ENCODE measurements at regions not wholly inside any gene's neighbourhood (a gene's known extent, or its start where the extent isn't known, plus 50 kb on each side); places are given as distances from the start of the nearest gene placed in this dataset.

DNA sequence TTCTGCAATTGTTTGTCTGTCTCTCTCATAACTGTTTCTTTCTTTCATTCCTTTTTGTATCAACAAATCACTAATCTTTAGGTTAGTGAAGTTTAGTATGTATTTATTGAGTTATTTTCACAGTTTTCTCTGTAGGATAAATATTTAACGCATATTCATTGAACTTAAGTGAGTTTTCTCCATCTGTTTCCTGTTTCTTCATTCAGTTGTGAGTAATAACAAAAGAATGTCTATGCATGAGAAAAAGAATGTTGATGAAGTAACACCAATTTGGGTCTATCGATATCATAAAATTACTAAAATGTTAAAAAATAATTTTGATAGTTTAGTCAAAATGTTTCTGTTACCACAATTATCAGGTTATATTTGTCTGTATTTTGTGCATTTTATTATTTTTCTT, 948.0 kb downstream of the DSC3 start (continued):
- TF ChIP-seq, protein P1, sequence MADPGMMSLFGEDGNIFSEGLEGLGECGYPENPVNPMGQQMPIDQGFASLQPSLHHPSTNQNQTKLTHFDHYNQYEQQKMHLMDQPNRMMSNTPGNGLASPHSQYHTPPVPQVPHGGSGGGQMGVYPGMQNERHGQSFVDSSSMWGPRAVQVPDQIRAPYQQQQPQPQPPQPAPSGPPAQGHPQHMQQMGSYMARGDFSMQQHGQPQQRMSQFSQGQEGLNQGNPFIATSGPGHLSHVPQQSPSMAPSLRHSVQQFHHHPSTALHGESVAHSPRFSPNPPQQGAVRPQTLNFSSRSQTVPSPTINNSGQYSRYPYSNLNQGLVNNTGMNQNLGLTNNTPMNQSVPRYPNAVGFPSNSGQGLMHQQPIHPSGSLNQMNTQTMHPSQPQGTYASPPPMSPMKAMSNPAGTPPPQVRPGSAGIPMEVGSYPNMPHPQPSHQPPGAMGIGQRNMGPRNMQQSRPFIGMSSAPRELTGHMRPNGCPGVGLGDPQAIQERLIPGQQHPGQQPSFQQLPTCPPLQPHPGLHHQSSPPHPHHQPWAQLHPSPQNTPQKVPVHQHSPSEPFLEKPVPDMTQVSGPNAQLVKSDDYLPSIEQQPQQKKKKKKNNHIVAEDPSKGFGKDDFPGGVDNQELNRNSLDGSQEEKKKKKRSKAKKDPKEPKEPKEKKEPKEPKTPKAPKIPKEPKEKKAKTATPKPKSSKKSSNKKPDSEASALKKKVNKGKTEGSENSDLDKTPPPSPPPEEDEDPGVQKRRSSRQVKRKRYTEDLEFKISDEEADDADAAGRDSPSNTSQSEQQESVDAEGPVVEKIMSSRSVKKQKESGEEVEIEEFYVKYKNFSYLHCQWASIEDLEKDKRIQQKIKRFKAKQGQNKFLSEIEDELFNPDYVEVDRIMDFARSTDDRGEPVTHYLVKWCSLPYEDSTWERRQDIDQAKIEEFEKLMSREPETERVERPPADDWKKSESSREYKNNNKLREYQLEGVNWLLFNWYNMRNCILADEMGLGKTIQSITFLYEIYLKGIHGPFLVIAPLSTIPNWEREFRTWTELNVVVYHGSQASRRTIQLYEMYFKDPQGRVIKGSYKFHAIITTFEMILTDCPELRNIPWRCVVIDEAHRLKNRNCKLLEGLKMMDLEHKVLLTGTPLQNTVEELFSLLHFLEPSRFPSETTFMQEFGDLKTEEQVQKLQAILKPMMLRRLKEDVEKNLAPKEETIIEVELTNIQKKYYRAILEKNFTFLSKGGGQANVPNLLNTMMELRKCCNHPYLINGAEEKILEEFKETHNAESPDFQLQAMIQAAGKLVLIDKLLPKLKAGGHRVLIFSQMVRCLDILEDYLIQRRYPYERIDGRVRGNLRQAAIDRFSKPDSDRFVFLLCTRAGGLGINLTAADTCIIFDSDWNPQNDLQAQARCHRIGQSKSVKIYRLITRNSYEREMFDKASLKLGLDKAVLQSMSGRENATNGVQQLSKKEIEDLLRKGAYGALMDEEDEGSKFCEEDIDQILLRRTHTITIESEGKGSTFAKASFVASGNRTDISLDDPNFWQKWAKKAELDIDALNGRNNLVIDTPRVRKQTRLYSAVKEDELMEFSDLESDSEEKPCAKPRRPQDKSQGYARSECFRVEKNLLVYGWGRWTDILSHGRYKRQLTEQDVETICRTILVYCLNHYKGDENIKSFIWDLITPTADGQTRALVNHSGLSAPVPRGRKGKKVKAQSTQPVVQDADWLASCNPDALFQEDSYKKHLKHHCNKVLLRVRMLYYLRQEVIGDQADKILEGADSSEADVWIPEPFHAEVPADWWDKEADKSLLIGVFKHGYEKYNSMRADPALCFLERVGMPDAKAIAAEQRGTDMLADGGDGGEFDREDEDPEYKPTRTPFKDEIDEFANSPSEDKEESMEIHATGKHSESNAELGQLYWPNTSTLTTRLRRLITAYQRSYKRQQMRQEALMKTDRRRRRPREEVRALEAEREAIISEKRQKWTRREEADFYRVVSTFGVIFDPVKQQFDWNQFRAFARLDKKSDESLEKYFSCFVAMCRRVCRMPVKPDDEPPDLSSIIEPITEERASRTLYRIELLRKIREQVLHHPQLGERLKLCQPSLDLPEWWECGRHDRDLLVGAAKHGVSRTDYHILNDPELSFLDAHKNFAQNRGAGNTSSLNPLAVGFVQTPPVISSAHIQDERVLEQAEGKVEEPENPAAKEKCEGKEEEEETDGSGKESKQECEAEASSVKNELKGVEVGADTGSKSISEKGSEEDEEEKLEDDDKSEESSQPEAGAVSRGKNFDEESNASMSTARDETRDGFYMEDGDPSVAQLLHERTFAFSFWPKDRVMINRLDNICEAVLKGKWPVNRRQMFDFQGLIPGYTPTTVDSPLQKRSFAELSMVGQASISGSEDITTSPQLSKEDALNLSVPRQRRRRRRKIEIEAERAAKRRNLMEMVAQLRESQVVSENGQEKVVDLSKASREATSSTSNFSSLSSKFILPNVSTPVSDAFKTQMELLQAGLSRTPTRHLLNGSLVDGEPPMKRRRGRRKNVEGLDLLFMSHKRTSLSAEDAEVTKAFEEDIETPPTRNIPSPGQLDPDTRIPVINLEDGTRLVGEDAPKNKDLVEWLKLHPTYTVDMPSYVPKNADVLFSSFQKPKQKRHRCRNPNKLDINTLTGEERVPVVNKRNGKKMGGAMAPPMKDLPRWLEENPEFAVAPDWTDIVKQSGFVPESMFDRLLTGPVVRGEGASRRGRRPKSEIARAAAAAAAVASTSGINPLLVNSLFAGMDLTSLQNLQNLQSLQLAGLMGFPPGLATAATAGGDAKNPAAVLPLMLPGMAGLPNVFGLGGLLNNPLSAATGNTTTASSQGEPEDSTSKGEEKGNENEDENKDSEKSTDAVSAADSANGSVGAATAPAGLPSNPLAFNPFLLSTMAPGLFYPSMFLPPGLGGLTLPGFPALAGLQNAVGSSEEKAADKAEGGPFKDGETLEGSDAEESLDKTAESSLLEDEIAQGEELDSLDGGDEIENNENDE (IDR thresholded peaks at IDR 0.05; ENCODE audit: insufficient replicate concordance, low read length), result no peak
- no peak for TF ChIP-seq SAP30 (IDR thresholded peaks at IDR 0.05; ENCODE audit: insufficient read depth, insufficient replicate concordance, low read length)
- no peak for TF ChIP-seq KDM1A (IDR thresholded peaks at IDR 0.05; ENCODE audit: borderline replicate concordance, low read length)
- no peak for TF ChIP-seq CTBP2 (IDR thresholded peaks at IDR 0.05; ENCODE audit: borderline replicate concordance, insufficient read depth, insufficient read length, low read length)
- no peak for TF ChIP-seq POU5F1 (IDR thresholded peaks at IDR 0.05; ENCODE audit: low read depth, low read length)
- no peak for TF ChIP-seq BCL11A (IDR thresholded peaks at IDR 0.05; ENCODE audit: low read depth in 2 of 2, low read length in 2 of 2)
- no peak for TF ChIP-seq EGR1 (IDR thresholded peaks at IDR 0.05; ENCODE audit: borderline replicate concordance, low read depth, low read length)
